Ramos (cell line): ENCODE measurements at regions not wholly inside any gene's neighbourhood (a gene's known extent, or its start where the extent isn't known, plus 50 kb on each side); places are given as distances from the start of the nearest gene placed in this dataset.

Experiments used
- in situ Hi-C: fragments of 300-500 bp; cut with MboI; formaldehyde crosslinking; loops from one replicate; pipeline ENCODE4 v1.14.3; 2022; ENCODE audit warnings: low sequenced_read_pairs; ENCODE audit not compliant: unreplicated experiment

- in situ Hi-C loops = no loop called here
These were observed 99.7 kb upstream of the BOD1 start for GRCh38 chr5:173716058-173716682.

- in situ Hi-C loops = no loop called here
These were observed 101.5 kb upstream of the BOD1 start for GRCh38 chr5:173717959-173718358.

GRCh38 chr5:173718469-173718868 is 102.0 kb upstream of the BOD1 start:
- in situ Hi-C loops = no loop called here

- in situ Hi-C loops = no loop called here
These were observed 103.3 kb upstream of the BOD1 start for GRCh38 chr5:173719731-173720082.

- in situ Hi-C loops = no loop called here
These were observed 104.0 kb upstream of the BOD1 start for GRCh38 chr5:173720286-173720952.

- in situ Hi-C loops = no loop called here
These were observed 104.6 kb upstream of the BOD1 start for GRCh38 chr5:173720953-173721600.

- in situ Hi-C loops = no loop called here
These were observed 105.3 kb upstream of the BOD1 start for GRCh38 chr5:173721601-173722232.

GRCh38 chr5:173726846-173727557 is 110.6 kb upstream of the BOD1 start:
- in situ Hi-C loops = loop anchor here (25.0 kb wide), 1 partner anchor 90 kb away; no protein-coding TSS in a partner anchor

GRCh38 chr5:173727839-173728778 is 111.7 kb upstream of the BOD1 start:
- in situ Hi-C loops = loop anchor here (25.0 kb wide), 1 partner anchor 91 kb away; no protein-coding TSS in a partner anchor

GRCh38 chr5:173729079-173729765 is 112.8 kb upstream of the BOD1 start:
- in situ Hi-C loops = loop anchor here (25.0 kb wide), 1 partner anchor 92 kb away; no protein-coding TSS in a partner anchor

GRCh38 chr5:173730632-173731298 is 114.3 kb upstream of the BOD1 start:
- in situ Hi-C loops = loop anchor here (25.0 kb wide), 1 partner anchor 93 kb away; no protein-coding TSS in a partner anchor

- in situ Hi-C loops = loop anchor here (25.0 kb wide), 1 partner anchor 96 kb away; no protein-coding TSS in a partner anchor
These were observed 116.6 kb upstream of the BOD1 start for GRCh38 chr5:173733021-173733420.

- in situ Hi-C loops = loop anchor here (25.0 kb wide), 1 partner anchor 96 kb away; no protein-coding TSS in a partner anchor
These were observed 117.0 kb upstream of the BOD1 start for GRCh38 chr5:173733425-173733824.

GRCh38 chr5:173733831-173734501 is 117.5 kb upstream of the BOD1 start:
- in situ Hi-C loops = loop anchor here (25.0 kb wide), 1 partner anchor 97 kb away; no protein-coding TSS in a partner anchor

GRCh38 chr5:173734716-173735115 is 118.3 kb upstream of the BOD1 start:
- in situ Hi-C loops = loop anchor here (25.0 kb wide), 1 partner anchor 97 kb away; no protein-coding TSS in a partner anchor

- in situ Hi-C loops = loop anchor here (25.0 kb wide), 1 partner anchor 98 kb away; no protein-coding TSS in a partner anchor
These were observed 118.7 kb upstream of the BOD1 start for GRCh38 chr5:173735184-173735583.

GRCh38 chr5:173735691-173736090 is 119.2 kb upstream of the BOD1 start:
- in situ Hi-C loops = loop anchor here (25.0 kb wide), 1 partner anchor 98 kb away; no protein-coding TSS in a partner anchor
